Astrocyte (in vitro differentiated cells and primary cell): ENCODE measurements at regions not wholly inside any gene's neighbourhood (a gene's known extent, or its start where the extent isn't known, plus 50 kb on each side); places are given as distances from the start of the nearest gene placed in this dataset.

Experiments
- DNase-seq: peaks from one replicate; pipeline ENCODE4 v3.0.0-alpha.2; 2010; ENCODE audit warnings: low read depth
- FAIRE-seq: peaks from 2 replicates; lab custom pipeline; 2011; peaks lifted over from hg19 to GRCh38; lab: Jason Lieb, UNC
- H2AFZ ChIP-seq: 2 replicates; pipeline ENCODE4 v1.6.0; 2012; ENCODE audit warnings: low read depth, low read length, inconsistent platforms
- H3K27ac ChIP-seq: 2 replicates; pipeline ENCODE4 v1.5.1; 2011; ENCODE audit warnings: low read depth, low read length, inconsistent platforms
- H3K27me3 ChIP-seq: 2 replicates; pipeline ENCODE4 v1.6.0; 2011; ENCODE audit warnings: low read length, inconsistent platforms; ENCODE audit not compliant: insufficient read depth
- H3K36me3 ChIP-seq: 2 replicates; pipeline ENCODE4 v1.5.1; 2011; ENCODE audit warnings: low read length, inconsistent platforms; ENCODE audit not compliant: insufficient read depth
- H3K4me1 ChIP-seq: 2 replicates; pipeline ENCODE4 v1.5.1; 2011; ENCODE audit warnings: low read length, inconsistent platforms; ENCODE audit not compliant: insufficient read depth
- H3K4me2 ChIP-seq: 2 replicates; pipeline ENCODE4 v1.6.0; 2012; ENCODE audit warnings: low read length, inconsistent platforms
- H3K4me3 ChIP-seq: 2 replicates; pipeline ENCODE4 v1.5.1; 2011; ENCODE audit warnings: low read depth, mild to moderate bottlenecking, low read length, inconsistent platforms; ENCODE audit not compliant: insufficient read depth
- H3K79me2 ChIP-seq: 2 replicates; pipeline ENCODE4 v1.6.0; 2012; ENCODE audit warnings: mild to moderate bottlenecking, low read length, inconsistent platforms; ENCODE audit not compliant: insufficient read depth
- H3K9ac ChIP-seq: 2 replicates; pipeline ENCODE4 v1.6.0; 2012; ENCODE audit warnings: mild to moderate bottlenecking, low read length, inconsistent platforms
- H3K9me3 ChIP-seq: 2 replicates; pipeline ENCODE4 v1.5.1; 2012; ENCODE audit warnings: low read depth, mild to moderate bottlenecking, low read length, inconsistent platforms; ENCODE audit not compliant: insufficient read depth
- H4K20me1 ChIP-seq: 2 replicates; pipeline ENCODE4 v1.6.0; 2012; ENCODE audit warnings: low read length, inconsistent platforms; ENCODE audit not compliant: insufficient read depth
- H3K27ac Mint-ChIP-seq: one replicate; pipeline ENCODE4 v1.8.0; 2021; ENCODE audit warnings: mild to moderate bottlenecking, mixed read lengths; ENCODE audit not compliant: unreplicated experiment
- H3K27me3 Mint-ChIP-seq: one replicate; pipeline ENCODE4 v1.8.0; 2021; ENCODE audit warnings: low read depth, mixed read lengths; ENCODE audit not compliant: unreplicated experiment
- H3K36me3 Mint-ChIP-seq: one replicate; pipeline ENCODE4 v1.8.0; 2021; ENCODE audit warnings: low read depth, mixed read lengths; ENCODE audit not compliant: unreplicated experiment
- H3K4me1 Mint-ChIP-seq: one replicate; pipeline ENCODE4 v1.8.0; 2021; ENCODE audit warnings: low read depth, mixed read lengths; ENCODE audit not compliant: unreplicated experiment
- H3K4me3 Mint-ChIP-seq: one replicate; pipeline ENCODE4 v1.8.0; 2021; ENCODE audit warnings: mild to moderate bottlenecking, moderate library complexity, mixed read lengths; ENCODE audit not compliant: unreplicated experiment
- H3K9me3 Mint-ChIP-seq: one replicate; pipeline ENCODE4 v1.8.0; 2021; ENCODE audit warnings: mild to moderate bottlenecking, mixed read lengths; ENCODE audit not compliant: unreplicated experiment
- EZH2 ChIP-seq: IDR thresholded peaks from 2 replicates; pipeline ENCODE4 v1.6.1; 2012; ENCODE audit warnings: mild to moderate bottlenecking, low read length, inconsistent platforms; ENCODE audit not compliant: insufficient read depth
- TF ChIP-seq, protein P1 (sequence below): IDR thresholded peaks from 2 replicates; pipeline ENCODE4 v1.5.1; 2011; ENCODE audit warnings: low read depth, mild to moderate bottlenecking, inconsistent platforms, low read length, moderate library complexity; ENCODE audit not compliant: insufficient read depth

GRCh38 chr13:89550938-89551337 is 1796.5 kb upstream of the MIR17HG start:
- FAIRE-seq: no peak
- H3K79me2 ChIP-seq: no peaks in the 10 kb centered on the region
- no peak overlapping the region for H3K9ac ChIP-seq

DNA sequence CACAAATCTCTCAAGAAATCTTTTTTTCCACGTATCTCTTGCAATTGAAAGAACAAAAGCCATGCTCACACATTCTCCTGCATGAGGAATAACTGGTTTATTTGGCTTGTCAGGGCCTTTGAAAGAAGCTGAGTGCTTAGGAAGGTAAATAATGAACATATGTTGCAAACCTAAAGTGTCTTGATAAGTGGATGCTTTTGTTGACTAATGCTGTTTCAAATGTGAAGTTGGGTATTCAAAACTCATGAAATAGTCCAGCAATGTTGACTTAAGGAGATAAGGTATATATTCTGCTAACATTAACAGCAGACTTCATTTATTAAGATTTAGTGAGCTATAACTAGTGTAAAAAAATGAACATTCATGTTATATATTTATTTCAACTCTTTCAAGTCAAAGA is 1792.7 kb upstream of the MIR17HG start:
- H3K4me1 Mint-ChIP-seq: peaks cover 15% of the 10 kb centered on the region
- no peak overlapping the region for H3K27ac ChIP-seq
- no peak for TF ChIP-seq EZH2
- TF ChIP-seq, protein P1, sequence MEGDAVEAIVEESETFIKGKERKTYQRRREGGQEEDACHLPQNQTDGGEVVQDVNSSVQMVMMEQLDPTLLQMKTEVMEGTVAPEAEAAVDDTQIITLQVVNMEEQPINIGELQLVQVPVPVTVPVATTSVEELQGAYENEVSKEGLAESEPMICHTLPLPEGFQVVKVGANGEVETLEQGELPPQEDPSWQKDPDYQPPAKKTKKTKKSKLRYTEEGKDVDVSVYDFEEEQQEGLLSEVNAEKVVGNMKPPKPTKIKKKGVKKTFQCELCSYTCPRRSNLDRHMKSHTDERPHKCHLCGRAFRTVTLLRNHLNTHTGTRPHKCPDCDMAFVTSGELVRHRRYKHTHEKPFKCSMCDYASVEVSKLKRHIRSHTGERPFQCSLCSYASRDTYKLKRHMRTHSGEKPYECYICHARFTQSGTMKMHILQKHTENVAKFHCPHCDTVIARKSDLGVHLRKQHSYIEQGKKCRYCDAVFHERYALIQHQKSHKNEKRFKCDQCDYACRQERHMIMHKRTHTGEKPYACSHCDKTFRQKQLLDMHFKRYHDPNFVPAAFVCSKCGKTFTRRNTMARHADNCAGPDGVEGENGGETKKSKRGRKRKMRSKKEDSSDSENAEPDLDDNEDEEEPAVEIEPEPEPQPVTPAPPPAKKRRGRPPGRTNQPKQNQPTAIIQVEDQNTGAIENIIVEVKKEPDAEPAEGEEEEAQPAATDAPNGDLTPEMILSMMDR: no peak
- no peak overlapping the region for H2AFZ ChIP-seq
- FAIRE-seq: no peak
- peak; percentile 8 for DNase-seq
- no peaks in the 10 kb centered on the region for H3K4me1 ChIP-seq
- no peaks in the 10 kb centered on the region for H3K9me3 ChIP-seq
- H3K9ac ChIP-seq: no peak overlapping the region
- no peak overlapping the region for H3K4me3 Mint-ChIP-seq
- no peak overlapping the region for H3K4me3 ChIP-seq
- H4K20me1 ChIP-seq: no peaks in the 10 kb centered on the region
- H3K9me3 Mint-ChIP-seq: peaks cover 4% of the 10 kb centered on the region
- no peaks in the 10 kb centered on the region for H3K36me3 ChIP-seq
- H3K27ac Mint-ChIP-seq: no peak overlapping the region
- no peaks in the 10 kb centered on the region for H3K36me3 Mint-ChIP-seq
- H3K4me2 ChIP-seq: no peak overlapping the region
- H3K27me3 Mint-ChIP-seq: no peaks in the 10 kb centered on the region
- H3K79me2 ChIP-seq: no peaks in the 10 kb centered on the region
- no peaks in the 10 kb centered on the region for H3K27me3 ChIP-seq

More at GRCh38 chr13:89550938-89551337, 1796.5 kb upstream of the MIR17HG start:
- H3K27ac ChIP-seq: peak overlapping the region; percentile 31
- H3K4me2 ChIP-seq: peak overlapping the region; percentile 42
- no peaks in the 10 kb centered on the region for H3K27me3 Mint-ChIP-seq
- H3K36me3 Mint-ChIP-seq: no peaks in the 10 kb centered on the region
- H3K9me3 ChIP-seq: no peaks in the 10 kb centered on the region
- TF ChIP-seq EZH2: no peak
- TF ChIP-seq, protein P1: no peak
- H3K9me3 Mint-ChIP-seq: peaks cover 4% of the 10 kb centered on the region
- peaks cover 15% of the 10 kb centered on the region for H3K4me1 Mint-ChIP-seq
- no peaks in the 10 kb centered on the region for H3K27me3 ChIP-seq
- H3K36me3 ChIP-seq: no peaks in the 10 kb centered on the region
- no peaks in the 10 kb centered on the region for H4K20me1 ChIP-seq
- H2AFZ ChIP-seq: peak overlapping the region; percentile 25
- peak; percentile 65 for DNase-seq
- H3K4me1 ChIP-seq: no peaks in the 10 kb centered on the region
- H3K27ac Mint-ChIP-seq: peak overlapping the region; percentile 97
- H3K4me3 Mint-ChIP-seq: no peak overlapping the region
- no peak overlapping the region for H3K4me3 ChIP-seq

GRCh38 chr13:89565476-89566100 is 1781.9 kb upstream of the MIR17HG start:
- H2AFZ ChIP-seq: no peak overlapping the region
- peaks cover 4% of the 10 kb centered on the region for H3K9me3 Mint-ChIP-seq
- FAIRE-seq: no peak
- no peaks in the 10 kb centered on the region for H3K27me3 Mint-ChIP-seq
- H3K36me3 ChIP-seq: no peaks in the 10 kb centered on the region
- no peaks in the 10 kb centered on the region for H4K20me1 ChIP-seq
- TF ChIP-seq EZH2: no peak
- TF ChIP-seq, protein P1: no peak
- DNase-seq: no peak
- H3K36me3 Mint-ChIP-seq: no peaks in the 10 kb centered on the region
- no peak overlapping the region for H3K4me3 ChIP-seq
- no peaks in the 10 kb centered on the region for H3K27me3 ChIP-seq
- no peaks in the 10 kb centered on the region for H3K79me2 ChIP-seq
- no peak overlapping the region for H3K27ac ChIP-seq
- no peak overlapping the region for H3K4me2 ChIP-seq
- H3K27ac Mint-ChIP-seq: no peak overlapping the region
- H3K9me3 ChIP-seq: no peaks in the 10 kb centered on the region
- H3K4me1 ChIP-seq: no peaks in the 10 kb centered on the region
- no peaks in the 10 kb centered on the region for H3K4me1 Mint-ChIP-seq
- H3K9ac ChIP-seq: no peak overlapping the region
- H3K4me3 Mint-ChIP-seq: no peak overlapping the region
